Thoracic aorta (tissue), 2 donors: ENCODE measurements at regions not wholly inside any gene's neighbourhood (a gene's known extent, or its start where the extent isn't known, plus 50 kb on each side); places are given as distances from the start of the nearest gene placed in this dataset.

Experiments used
- ATAC-seq: fragments of 150-250 bp; one replicate; pipeline ENCODE4 v1.8.0; 2017; ENCODE audit warnings: low read depth; ENCODE audit not compliant: insufficient number of reproducible peaks, low FRiP score
- DNase-seq: peaks from one replicate; pipeline ENCODE4 v3.0.0-alpha.2; 2020; ENCODE audit warnings: low spot score
- H3K27ac ChIP-seq, 2 donors: fragments of 200-600 bp; sonication (generic); 1 replicate in 1 of 2; 2 replicates in 1 of 2; pipeline ENCODE4 v1.5.1; 2016; ENCODE audit warnings: mild to moderate bottlenecking in 2 of 2, moderate library complexity in 2 of 2
- H3K27me3 ChIP-seq: fragments of 200-600 bp; sonication (generic); replicated peaks from 2 replicates; pipeline ENCODE4 v1.6.0; 2016; ENCODE audit warnings: mild to moderate bottlenecking; ENCODE audit not compliant: insufficient read depth
- H3K36me3 ChIP-seq: fragments of 200-600 bp; sonication (generic); one replicate; pipeline ENCODE4 v1.5.1; 2016
- H3K4me1 ChIP-seq, 2 donors: fragments of 200-600 bp; sonication (generic); 1 replicate in 1 of 2; 2 replicates in 1 of 2; pipeline versions ENCODE4 v1.5.1 to v1.6.0; 2016; ENCODE audit warnings: low read depth in 2 of 2, mild to moderate bottlenecking in 1 of 2; ENCODE audit not compliant: control insufficient read depth in 1 of 2
- H3K4me3 ChIP-seq: fragments of 200-600 bp; sonication (generic); 2 replicates; pipeline ENCODE4 v1.5.1; 2016; ENCODE audit warnings: mild to moderate bottlenecking
- H3K9me3 ChIP-seq: fragments of 200-600 bp; sonication (generic); 2 replicates; pipeline ENCODE4 v1.5.1; 2016
- TF ChIP-seq, protein P1 (sequence below): fragments of 200-600 bp; sonication (generic); IDR thresholded peaks from one replicate; pipeline ENCODE4 v1.5.1; 2019; ENCODE audit warnings: antibody characterized with exemption

DNA sequence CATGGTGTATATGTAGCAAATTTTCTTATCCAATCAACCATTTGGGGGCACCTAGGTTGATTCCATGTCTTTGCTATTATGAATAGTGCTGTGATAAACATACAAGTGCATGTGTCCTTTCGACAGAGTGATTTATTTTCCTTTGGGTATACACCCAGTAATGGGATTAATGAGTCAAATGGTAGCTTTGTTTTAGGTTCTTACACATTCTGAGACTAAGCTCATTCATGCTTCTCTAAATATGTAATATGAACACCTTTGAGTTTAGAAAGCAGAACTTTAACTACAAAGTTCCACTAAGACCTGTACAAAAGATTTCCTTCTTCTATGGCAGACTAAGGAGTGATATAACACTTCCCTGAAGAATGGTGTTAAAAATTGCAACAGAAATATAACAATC is 627.0 kb downstream of the KCNA4 start:
- TF ChIP-seq, protein P1, sequence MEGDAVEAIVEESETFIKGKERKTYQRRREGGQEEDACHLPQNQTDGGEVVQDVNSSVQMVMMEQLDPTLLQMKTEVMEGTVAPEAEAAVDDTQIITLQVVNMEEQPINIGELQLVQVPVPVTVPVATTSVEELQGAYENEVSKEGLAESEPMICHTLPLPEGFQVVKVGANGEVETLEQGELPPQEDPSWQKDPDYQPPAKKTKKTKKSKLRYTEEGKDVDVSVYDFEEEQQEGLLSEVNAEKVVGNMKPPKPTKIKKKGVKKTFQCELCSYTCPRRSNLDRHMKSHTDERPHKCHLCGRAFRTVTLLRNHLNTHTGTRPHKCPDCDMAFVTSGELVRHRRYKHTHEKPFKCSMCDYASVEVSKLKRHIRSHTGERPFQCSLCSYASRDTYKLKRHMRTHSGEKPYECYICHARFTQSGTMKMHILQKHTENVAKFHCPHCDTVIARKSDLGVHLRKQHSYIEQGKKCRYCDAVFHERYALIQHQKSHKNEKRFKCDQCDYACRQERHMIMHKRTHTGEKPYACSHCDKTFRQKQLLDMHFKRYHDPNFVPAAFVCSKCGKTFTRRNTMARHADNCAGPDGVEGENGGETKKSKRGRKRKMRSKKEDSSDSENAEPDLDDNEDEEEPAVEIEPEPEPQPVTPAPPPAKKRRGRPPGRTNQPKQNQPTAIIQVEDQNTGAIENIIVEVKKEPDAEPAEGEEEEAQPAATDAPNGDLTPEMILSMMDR, result no peak
- DNase-seq (no peak), ATAC-seq (no peak)
- Histone ChIP-seq H3K4me1 (no peaks in the 10 kb centered on the region), H3K27ac (no peak overlapping the region), H3K4me3 (no peak overlapping the region), H3K27me3 (no peaks in the 10 kb centered on the region), H3K36me3 (no peaks in the 10 kb centered on the region), H3K9me3 (no peaks in the 10 kb centered on the region)

DNA sequence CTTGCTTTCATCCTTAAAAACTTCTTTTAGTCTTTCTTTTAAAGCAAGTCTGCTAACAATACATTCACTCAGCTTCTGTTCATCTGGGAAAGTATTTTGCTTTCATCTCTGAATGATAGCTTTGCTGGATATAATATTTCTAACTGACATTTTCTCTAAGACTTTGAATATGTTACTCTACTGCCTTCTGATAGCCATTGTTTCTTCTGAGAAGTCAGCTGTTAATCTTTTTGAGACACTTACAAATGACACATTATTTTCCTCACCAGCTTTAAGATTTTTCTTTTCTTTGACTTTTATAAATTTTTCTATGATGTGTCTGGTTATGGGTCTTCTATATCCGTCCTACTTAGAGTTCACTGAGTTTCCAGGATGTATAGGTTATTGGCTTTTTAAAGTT is 643.1 kb downstream of the KCNA4 start:
- Histone ChIP-seq H3K27me3 (no peaks in the 10 kb centered on the region), H3K9me3 (peaks cover 6% of the 10 kb centered on the region), H3K36me3 (no peaks in the 10 kb centered on the region), H3K4me1 (no peaks in the 10 kb centered on the region), H3K27ac (no peak overlapping the region), H3K4me3 (no peak overlapping the region)
- ATAC-seq (no peak), DNase-seq (no peak)
- TF ChIP-seq, protein P1, result no peak

DNA sequence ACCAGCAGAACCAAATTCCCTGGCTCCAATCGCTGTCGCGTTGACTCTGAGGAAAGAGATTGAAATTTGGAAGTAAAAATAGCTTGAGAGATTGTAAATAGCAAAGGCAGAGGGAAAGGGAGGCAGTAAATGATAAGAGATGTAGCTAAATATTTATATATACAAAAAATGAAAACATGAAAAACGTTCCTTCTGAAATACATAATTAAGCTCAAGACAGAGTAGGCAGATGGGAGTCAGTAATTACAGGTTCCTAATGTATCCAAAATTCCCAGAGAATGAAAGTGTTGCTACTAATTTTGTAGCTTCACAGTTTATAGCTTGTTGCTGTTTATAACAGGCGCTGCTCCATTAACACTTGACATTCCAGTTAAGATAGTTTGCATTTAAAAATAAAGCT is 648.7 kb downstream of the KCNA4 start:
- Histone ChIP-seq H3K27me3 (no peaks in the 10 kb centered on the region), H3K9me3 (no peaks in the 10 kb centered on the region), H3K27ac (no peak overlapping the region), H3K4me3 (no peak overlapping the region), H3K36me3 (no peaks in the 10 kb centered on the region), H3K4me1 (no peaks in the 10 kb centered on the region)
- TF ChIP-seq, protein P1, result no peak
- DNase-seq, result no peak
- ATAC-seq, result no peak

DNA sequence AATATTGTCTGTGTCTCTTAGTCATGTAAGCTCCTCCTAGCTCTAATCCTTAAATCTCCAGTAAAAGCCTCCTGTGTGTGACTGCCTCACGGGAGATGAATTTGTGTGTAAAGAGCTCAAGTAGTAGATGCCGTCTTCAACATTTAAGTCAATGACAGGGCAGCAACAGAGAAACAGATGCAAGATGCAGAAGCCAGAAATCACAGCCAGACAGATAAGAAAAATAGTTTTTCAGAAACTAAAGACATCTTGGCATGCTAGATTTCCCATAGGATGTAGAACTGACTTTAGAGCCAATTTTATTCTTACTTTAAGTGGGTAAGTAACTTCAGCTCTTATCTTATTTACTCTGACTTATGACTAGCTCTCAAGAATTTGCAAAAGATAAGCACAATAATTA is 652.8 kb downstream of the KCNA4 start:
- TF ChIP-seq, protein P1, result no peak
- DNase-seq (no peak), ATAC-seq (no peak)
- Histone ChIP-seq H3K4me1 (no peaks in the 10 kb centered on the region), H3K27ac (no peak overlapping the region), H3K27me3 (no peaks in the 10 kb centered on the region), H3K4me3 (no peak overlapping the region), H3K9me3 (no peaks in the 10 kb centered on the region), H3K36me3 (no peaks in the 10 kb centered on the region)

DNA sequence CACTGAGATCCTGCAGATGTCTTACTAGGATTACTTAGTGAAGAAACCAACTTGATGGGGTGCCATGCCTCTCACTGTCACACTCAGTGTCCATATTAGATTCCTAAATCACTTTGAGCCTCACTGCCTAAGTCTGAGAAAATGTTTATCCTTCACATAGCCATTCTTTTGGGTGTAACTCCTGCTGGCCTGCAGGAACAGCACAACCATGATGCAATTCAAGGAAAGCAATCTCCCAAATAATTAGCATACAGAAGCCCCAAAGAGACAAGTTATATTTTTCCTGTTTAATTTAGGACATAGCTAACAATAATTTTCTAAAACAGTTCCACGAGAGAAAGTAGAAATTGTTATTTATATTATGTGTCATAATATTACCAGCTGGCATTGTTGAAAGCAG is 655.5 kb downstream of the KCNA4 start:
- Histone ChIP-seq H3K27me3 (no peaks in the 10 kb centered on the region), H3K4me3 (no peak overlapping the region), H3K9me3 (no peaks in the 10 kb centered on the region), H3K36me3 (no peaks in the 10 kb centered on the region), H3K27ac (no peak overlapping the region), H3K4me1 (no peaks in the 10 kb centered on the region)
- TF ChIP-seq, protein P1, result no peak
- ATAC-seq, result no peak
- no peak for DNase-seq
